GM12891 (cell line): ENCODE measurements at regions not wholly inside any gene's neighbourhood (a gene's known extent, or its start where the extent isn't known, plus 50 kb on each side); places are given as distances from the start of the nearest gene placed in this dataset.
"Not testable (repeated sequence)": the region's sequence is repeated elsewhere in the genome, so short reads cannot be mapped to it uniquely, and the experiment has no call there.

Experiments
- DNase-seq: peaks from one replicate; pipeline ENCODE4 v3.0.0; 2011; ENCODE audit warnings: low spot score; ENCODE audit not compliant: insufficient read length
- FAIRE-seq: peaks from 2 replicates; lab custom pipeline; 2011; peaks lifted over from hg19 to GRCh38; lab: Jason Lieb, UNC
- PAX5 ChIP-seq: IDR thresholded peaks from 2 replicates; pipeline ENCODE4 v1.6.1; 2011; ENCODE audit warnings: low read length, moderate library complexity, mild to moderate bottlenecking; ENCODE audit not compliant: insufficient read depth, severe bottlenecking
- POLR2A ChIP-seq: IDR thresholded peaks from 2 replicates; pipeline ENCODE4 v1.6.1; 2011; ENCODE audit warnings: low read depth, low read length, control low read depth
- POLR2AphosphoS5 ChIP-seq: IDR thresholded peaks from 2 replicates; pipeline ENCODE4 v1.6.1; 2011; ENCODE audit warnings: low read depth, low read length, control low read depth
- POU2F2 ChIP-seq: IDR thresholded peaks from 2 replicates; pipeline ENCODE4 v1.6.1; 2011; ENCODE audit warnings: low read depth, mild to moderate bottlenecking, control low read depth, low read length, moderate library complexity
- SPI1 ChIP-seq: IDR thresholded peaks from 2 replicates; pipeline ENCODE4 v1.6.1; 2011; ENCODE audit warnings: low read depth, low read length, control low read depth
- TAF1 ChIP-seq: IDR thresholded peaks from 2 replicates; pipeline ENCODE4 v1.6.1; 2011; ENCODE audit warnings: low read depth, low read length, control low read depth

DNA sequence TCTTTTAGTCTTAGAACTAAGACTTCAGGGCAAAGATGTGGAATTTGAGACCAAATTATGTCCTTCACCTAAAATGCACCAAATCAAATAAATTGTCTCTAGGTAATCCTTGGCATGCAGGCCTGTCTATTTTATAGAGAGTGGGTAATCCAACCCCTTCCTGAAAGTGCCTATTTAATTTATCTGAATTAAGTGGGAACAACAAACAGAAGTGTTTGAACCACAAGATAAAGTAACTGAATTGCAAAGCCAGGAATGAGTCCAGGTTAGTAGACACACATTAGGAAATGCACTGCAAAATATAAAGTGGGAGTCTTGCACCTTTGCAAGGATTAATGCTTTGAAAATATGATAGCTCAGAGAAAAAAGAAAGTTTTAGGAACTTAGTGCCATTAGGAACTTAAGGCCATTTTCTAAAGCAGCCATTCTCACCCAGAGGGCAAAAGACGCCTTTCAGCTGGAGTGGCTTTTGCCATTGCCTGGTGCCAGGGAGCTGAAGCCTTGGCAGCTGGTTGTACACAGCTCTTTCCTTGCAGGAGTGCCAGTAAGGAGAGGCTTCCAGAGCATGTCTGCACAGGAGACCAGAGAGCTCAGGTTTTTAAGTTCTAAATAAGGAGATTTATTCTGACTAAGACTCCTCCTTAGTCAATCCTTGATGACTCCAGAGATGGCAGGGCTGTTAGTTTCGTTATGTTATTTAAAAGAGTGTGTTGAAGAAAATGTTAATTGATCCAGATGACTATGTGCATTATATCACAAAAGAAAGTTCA lies 151.7 kb upstream of the ELL2 start:
- no peak for DNase-seq
- no peak for FAIRE-seq
- no peak for TF ChIP-seq SPI1
- no peak for TF ChIP-seq PAX5
- TF ChIP-seq POLR2AphosphoS5 = no peak
- TF ChIP-seq POU2F2 = no peak
- no peak for TF ChIP-seq TAF1
- no peak for TF ChIP-seq POLR2A

GRCh38 chr5:96112703-96113102 lies 151.1 kb upstream of the ELL2 start:
- FAIRE-seq (peak; percentile 62), DNase-seq (no peak)

DNA sequence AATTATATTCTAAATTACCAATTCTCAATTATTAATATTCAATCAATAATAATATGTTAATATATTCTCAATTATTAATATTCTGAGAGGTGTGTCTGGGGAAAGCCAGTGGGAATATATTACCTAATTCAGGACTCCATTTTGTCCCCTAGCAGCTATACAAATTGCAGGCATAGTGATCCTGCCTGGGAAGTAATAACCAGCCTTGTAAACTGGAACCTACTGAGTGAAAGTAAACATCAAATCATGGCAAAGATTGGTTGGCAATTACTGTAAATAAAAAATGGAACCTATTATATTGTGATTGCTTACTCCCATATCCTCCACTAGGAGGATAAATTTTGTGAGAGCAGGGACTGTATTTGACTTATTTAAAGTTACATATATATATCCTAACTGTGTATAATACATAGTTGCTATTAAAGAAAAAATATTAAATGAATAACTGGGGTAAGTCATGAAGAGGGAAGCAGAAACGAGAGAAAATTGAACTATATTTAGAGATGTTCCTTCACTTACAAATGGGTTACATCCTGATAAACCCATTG lies 150.5 kb upstream of the ELL2 start:
- no peak for DNase-seq
- no peak for FAIRE-seq
- TF ChIP-seq TAF1 (no peak), POLR2A (no peak), POU2F2 (no peak), SPI1 (no peak), POLR2AphosphoS5 (no peak), PAX5 (no peak)

More at GRCh38 chr5:96112703-96113102, 151.1 kb upstream of the ELL2 start:
- TF ChIP-seq SPI1 = no peak
- no peak for TF ChIP-seq POLR2A
- no peak for TF ChIP-seq POU2F2
- TF ChIP-seq POLR2AphosphoS5 = no peak
- no peak for TF ChIP-seq PAX5
- no peak for TF ChIP-seq TAF1

DNA sequence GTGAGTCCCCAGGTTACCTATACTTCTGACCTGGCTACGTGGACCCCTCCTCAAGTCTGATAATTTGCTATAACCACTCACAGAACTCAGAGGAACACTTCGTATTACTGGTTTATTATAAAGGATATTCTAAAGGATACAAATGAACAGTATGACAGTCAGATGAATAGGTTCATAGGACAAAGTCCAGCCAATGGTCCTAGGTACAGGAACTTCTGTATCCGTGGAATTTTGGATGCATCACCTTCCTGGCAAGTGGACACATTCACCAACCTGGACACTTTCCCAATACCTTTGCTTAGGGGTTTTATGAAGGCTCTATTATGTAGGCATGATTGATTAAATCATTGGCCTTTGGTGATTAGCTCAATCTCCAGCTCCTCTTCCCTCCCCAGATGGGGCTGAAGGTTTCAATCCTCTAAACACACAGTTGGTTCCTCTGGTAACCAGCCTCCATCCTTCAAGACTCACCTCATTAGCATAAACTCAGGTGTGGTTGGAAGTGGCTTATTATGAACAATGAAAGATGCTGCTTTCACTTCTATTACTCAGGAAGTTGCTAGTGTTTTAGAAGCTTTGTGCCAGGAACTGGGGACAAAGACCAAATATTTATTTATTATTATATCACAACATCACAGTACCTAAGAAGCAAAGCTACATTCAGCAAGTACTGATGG lies 149.6 kb upstream of the ELL2 start:
- TF ChIP-seq POU2F2 (no peak), POLR2AphosphoS5 (no peak), PAX5 (no peak), POLR2A (no peak), TAF1 (no peak)

GRCh38 chr5:96110300-96110699 lies 148.6 kb upstream of the ELL2 start:
- FAIRE-seq = no peak
- TF ChIP-seq SPI1 = no peak
- TF ChIP-seq TAF1 = no peak
- no peak for TF ChIP-seq POLR2A
- TF ChIP-seq PAX5 = no peak
- TF ChIP-seq POLR2AphosphoS5 = no peak
- no peak for TF ChIP-seq POU2F2
- DNase-seq = no peak

More for the DNA sequence above, 149.6 kb upstream of the ELL2 start:
- DNase-seq = no peak
- FAIRE-seq = no peak

GRCh38 chr5:96108629-96109028 lies 147.0 kb upstream of the ELL2 start:
- not testable (repeated sequence) for DNase-seq, FAIRE-seq

DNA sequence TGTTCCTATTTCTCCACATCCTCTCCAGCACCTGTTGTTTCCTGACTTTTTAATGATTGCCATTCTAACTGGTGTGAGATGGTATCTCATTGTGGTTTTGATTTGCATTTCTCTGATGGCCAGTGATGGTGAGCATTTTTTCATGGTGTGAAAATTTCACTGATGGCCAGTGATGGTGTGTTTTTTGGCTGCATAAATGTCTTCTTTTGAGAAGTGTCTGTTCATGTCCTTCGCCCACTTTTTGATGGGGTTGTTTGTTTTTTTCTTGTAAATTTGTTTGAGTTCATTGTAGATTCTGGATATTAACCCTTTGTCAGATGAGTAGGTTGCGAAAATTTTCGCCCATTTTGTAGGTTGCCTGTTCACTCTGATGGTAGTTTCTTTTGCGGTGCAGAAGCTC lies 142.2 kb upstream of the ELL2 start:
- FAIRE-seq, DNase-seq: not testable (repeated sequence)

DNA sequence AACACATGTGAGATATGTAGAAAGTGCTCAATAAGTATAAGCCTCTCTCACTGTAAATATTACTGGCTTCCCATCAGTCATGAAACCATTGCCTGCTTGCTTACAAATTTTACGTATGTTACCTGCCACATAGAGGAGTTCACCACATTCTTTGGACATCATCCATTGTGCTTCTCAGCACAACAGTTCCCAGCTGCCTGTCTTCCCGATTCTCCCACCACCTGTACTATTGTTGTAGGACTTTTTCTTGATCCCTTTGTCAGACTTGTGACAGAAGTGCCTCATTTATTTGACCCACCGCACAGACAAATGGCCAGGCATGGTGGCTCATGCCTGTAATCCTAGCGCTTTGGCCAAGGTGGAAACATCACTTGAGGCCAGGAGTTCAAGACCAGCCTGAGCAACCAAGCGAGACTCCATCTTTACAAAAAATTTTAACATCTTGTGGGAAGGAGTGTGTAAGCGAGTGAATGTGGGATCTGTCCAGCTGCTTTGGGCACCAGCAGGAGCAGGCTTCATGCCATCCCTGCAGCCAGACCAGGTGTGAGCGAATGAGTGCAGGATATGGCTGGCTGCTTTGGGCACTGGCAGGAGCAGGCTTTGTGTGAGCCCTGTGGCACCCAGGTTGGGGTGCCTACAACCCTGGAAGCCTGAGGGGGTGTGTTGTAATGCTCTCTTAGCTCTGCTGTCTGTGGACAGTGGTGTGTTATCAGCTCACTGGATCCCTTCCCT lies 139.9 kb upstream of the ELL2 start:
- no peak for TF ChIP-seq TAF1
- TF ChIP-seq POLR2A = no peak
- TF ChIP-seq SPI1 = no peak
- no peak for TF ChIP-seq PAX5
- no peak for TF ChIP-seq POU2F2
- no peak for TF ChIP-seq POLR2AphosphoS5
- DNase-seq (no peak), FAIRE-seq (no peak)

DNA sequence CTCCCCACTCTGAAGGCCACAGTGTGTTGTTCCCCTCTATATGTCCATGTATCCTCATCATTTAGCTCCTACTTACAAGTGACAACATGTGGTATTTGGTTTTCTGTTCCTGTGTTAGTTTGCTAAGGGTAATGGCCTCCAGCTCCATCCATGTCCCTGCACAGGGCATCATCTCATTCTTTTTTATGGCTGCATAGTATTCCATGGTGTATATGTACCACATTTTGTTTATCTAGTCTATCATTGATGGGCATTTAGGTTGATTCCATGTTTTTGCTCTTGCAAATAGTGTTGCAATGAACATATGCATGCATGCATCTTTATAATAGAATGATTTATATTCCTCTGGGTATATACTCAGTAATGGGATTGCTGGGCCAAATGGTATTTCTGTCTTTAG lies 135.8 kb upstream of the ELL2 start:
- not testable (repeated sequence) for FAIRE-seq, DNase-seq

- FAIRE-seq = no peak
- TF ChIP-seq TAF1 (no peak), POU2F2 (no peak), SPI1 (no peak), PAX5 (no peak), POLR2AphosphoS5 (no peak), POLR2A (no peak)
- no peak for DNase-seq
Measured at GRCh38 chr5:96096724-96097123, 135.1 kb upstream of the ELL2 start.
